ENCODE measurements at regions not wholly inside any gene's neighbourhood (a gene's known extent, or its start where the extent isn't known, plus 50 kb on each side); places are given as distances from the start of the nearest gene placed in this dataset.
"Not testable (repeated sequence)": the region's sequence is repeated elsewhere in the genome, so short reads cannot be mapped to it uniquely, and the experiment has no call there.

- H3K27me3 Mint-ChIP-seq = no peaks in the 10 kb centered on the region
- H3K27ac Mint-ChIP-seq = no peak overlapping the region
- H3K4me3 Mint-ChIP-seq = no peak overlapping the region
- no peaks in the 10 kb centered on the region for H3K4me1 Mint-ChIP-seq (ENCODE audit: low read depth)
- intact Hi-C loops (cut with micrococcal nuclease) = no loop called here
- peaks cover 27% of the 10 kb centered on the region for H3K9me3 Mint-ChIP-seq
- no peaks in the 10 kb centered on the region for H3K36me3 Mint-ChIP-seq (ENCODE audit: low read depth)
These were observed 430.5 kb upstream of the RORB start for GRCh38 chr9:74066605-74067004.

DNA sequence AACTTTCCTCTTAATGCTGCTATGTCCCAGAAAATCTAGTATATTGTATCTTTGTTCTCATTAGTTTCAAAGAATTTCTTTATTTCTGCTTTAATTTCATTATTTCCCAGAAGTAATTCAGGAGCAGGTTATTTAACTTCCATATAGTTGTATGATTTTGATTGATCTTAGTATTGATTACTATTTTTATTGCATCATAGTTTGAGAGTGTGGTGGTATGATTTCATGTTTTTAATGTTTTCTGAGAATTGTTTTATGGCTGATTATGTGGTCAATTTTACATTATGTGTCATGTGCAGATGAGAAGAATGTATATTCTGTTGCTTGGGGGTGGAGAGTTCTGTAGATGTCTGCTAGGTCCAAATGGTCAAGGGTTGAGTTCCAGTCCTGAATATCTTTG, 425.6 kb upstream of the RORB start:
- intact Hi-C loops (cut with micrococcal nuclease) = no loop called here
- Mint-ChIP-seq H3K9me3 (peaks cover 32% of the 10 kb centered on the region), H3K4me3 (no peak overlapping the region), H3K27me3 (no peaks in the 10 kb centered on the region), H3K27ac (no peak overlapping the region), H3K4me1 (ENCODE audit: low read depth) (no peaks in the 10 kb centered on the region), H3K36me3 (ENCODE audit: low read depth) (no peaks in the 10 kb centered on the region)

- no peak overlapping the region for H3K4me3 Mint-ChIP-seq
- no peaks in the 10 kb centered on the region for H3K27me3 Mint-ChIP-seq
- no peaks in the 10 kb centered on the region for H3K4me1 Mint-ChIP-seq (ENCODE audit: low read depth)
- H3K9me3 Mint-ChIP-seq = peaks cover 56% of the 10 kb centered on the region
- H3K36me3 Mint-ChIP-seq (ENCODE audit: low read depth) = no peaks in the 10 kb centered on the region
- H3K27ac Mint-ChIP-seq = no peak overlapping the region
- intact Hi-C loops (cut with micrococcal nuclease) = no loop called here
These were observed 423.2 kb upstream of the RORB start for GRCh38 chr9:74073897-74074296.

GRCh38 chr9:74078647-74079046, 418.5 kb upstream of the RORB start:
- no peak overlapping the region for H3K27ac Mint-ChIP-seq
- no peak overlapping the region for H3K4me3 Mint-ChIP-seq
- no peaks in the 10 kb centered on the region for H3K27me3 Mint-ChIP-seq
- H3K9me3 Mint-ChIP-seq = peaks cover 36% of the 10 kb centered on the region
- no peaks in the 10 kb centered on the region for H3K36me3 Mint-ChIP-seq (ENCODE audit: low read depth)
- no peaks in the 10 kb centered on the region for H3K4me1 Mint-ChIP-seq (ENCODE audit: low read depth)
- intact Hi-C loops (cut with micrococcal nuclease) = no loop called here

DNA sequence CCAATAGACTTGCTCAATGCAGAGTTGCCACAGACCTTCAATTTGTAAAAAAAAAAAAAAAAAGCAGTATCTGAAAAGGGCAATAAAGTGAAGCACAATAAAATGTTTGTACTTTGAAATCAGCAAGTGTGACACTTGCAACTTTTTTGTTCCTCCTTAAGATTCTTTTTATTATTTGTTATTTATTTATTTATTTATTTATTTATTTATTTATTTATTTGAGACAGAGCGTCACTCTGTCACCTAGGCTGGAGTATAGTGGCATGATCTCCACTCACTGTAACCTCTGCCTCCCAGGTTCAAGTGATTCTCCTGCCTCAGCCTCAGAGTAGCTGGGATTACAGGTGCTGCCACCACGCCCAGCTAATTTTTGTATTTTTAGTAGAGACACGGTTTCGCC, 416.5 kb upstream of the RORB start:
- H3K4me3 Mint-ChIP-seq; H3K27me3 Mint-ChIP-seq; H3K4me1 Mint-ChIP-seq (ENCODE audit: low read depth); H3K36me3 Mint-ChIP-seq (ENCODE audit: low read depth); H3K27ac Mint-ChIP-seq; intact Hi-C loops (cut with micrococcal nuclease): not testable (repeated sequence)
- H3K9me3 Mint-ChIP-seq = peaks cover 32% of the 10 kb centered on the region

- no peaks in the 10 kb centered on the region for H3K36me3 Mint-ChIP-seq (ENCODE audit: low read depth)
- peaks cover 39% of the 10 kb centered on the region for H3K9me3 Mint-ChIP-seq
- no peak overlapping the region for H3K27ac Mint-ChIP-seq
- no peaks in the 10 kb centered on the region for H3K4me1 Mint-ChIP-seq (ENCODE audit: low read depth)
- no peaks in the 10 kb centered on the region for H3K27me3 Mint-ChIP-seq
- intact Hi-C loops (cut with micrococcal nuclease) = no loop called here
- no peak overlapping the region for H3K4me3 Mint-ChIP-seq
These were observed 413.3 kb upstream of the RORB start for GRCh38 chr9:74083681-74084433.

DNA sequence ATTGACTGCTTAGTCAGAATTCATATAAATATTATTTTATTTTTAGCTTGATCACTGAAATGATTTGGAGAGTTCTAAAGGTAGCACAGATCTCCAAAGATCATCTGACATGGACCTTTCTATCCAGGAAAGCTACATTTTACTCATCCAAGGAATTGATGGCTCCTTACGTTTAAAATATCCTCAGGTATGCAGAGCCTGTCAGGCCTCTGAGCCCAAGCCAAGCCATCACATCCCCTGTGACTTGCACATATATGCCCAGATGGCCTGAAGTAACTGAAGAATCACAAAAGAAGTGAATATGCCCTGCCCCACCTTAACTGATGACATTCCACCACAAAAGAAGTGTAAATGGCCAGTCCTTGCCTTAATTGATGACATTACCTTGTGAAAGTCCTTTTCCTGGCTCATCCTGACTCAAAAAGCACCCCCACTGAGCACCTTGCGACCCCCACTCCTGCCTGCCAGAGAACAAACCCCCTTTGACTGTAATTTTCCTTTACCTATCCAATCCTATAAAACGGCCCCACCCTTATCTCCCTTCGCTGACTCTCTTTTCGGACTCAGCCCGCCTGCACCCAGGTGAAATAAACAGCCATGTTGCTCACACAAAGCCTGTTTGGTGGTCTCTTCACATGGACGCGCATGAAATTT, 411.6 kb upstream of the RORB start:
- H3K4me1 Mint-ChIP-seq (ENCODE audit: low read depth); H3K36me3 Mint-ChIP-seq (ENCODE audit: low read depth); H3K27ac Mint-ChIP-seq; H3K4me3 Mint-ChIP-seq; intact Hi-C loops (cut with micrococcal nuclease); H3K27me3 Mint-ChIP-seq: not testable (repeated sequence)
- H3K9me3 Mint-ChIP-seq = peaks cover 52% of the 10 kb centered on the region

DNA sequence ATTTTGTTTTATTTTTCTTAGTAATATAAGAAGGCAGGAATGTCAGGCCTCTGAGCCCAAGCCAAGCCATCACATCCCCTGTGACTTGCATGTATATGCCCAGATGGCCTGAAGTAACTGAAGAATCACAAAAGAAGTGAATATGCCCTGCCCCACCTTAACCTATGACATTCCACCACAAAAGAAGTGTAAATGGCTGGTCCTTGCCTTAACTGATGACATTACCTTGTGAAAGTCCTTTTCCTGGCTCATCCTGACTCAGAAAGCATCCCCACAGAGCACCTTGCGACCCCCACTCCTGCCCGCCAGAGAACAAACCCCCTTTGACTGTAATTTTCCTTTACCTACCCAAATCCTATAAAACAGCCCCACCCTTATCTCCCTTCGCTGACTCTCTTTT, 406.2 kb upstream of the RORB start:
- H3K27me3 Mint-ChIP-seq; H3K36me3 Mint-ChIP-seq (ENCODE audit: low read depth); intact Hi-C loops (cut with micrococcal nuclease); H3K27ac Mint-ChIP-seq; H3K4me3 Mint-ChIP-seq; H3K4me1 Mint-ChIP-seq (ENCODE audit: low read depth): not testable (repeated sequence)
- H3K9me3 Mint-ChIP-seq = peaks cover 57% of the 10 kb centered on the region

- Mint-ChIP-seq H3K9me3 (peaks cover 42% of the 10 kb centered on the region), H3K27me3 (no peaks in the 10 kb centered on the region), H3K4me3 (no peak overlapping the region), H3K27ac (no peak overlapping the region), H3K4me1 (ENCODE audit: low read depth) (no peaks in the 10 kb centered on the region), H3K36me3 (ENCODE audit: low read depth) (no peaks in the 10 kb centered on the region)
- intact Hi-C loops (cut with micrococcal nuclease) = no loop called here
These were observed 404.7 kb upstream of the RORB start for GRCh38 chr9:74092491-74092834.

GRCh38 chr9:74094037-74094436, 403.1 kb upstream of the RORB start:
- H3K4me3 Mint-ChIP-seq; H3K36me3 Mint-ChIP-seq (ENCODE audit: low read depth); H3K27ac Mint-ChIP-seq; H3K4me1 Mint-ChIP-seq (ENCODE audit: low read depth); intact Hi-C loops (cut with micrococcal nuclease); H3K27me3 Mint-ChIP-seq: not testable (repeated sequence)
- H3K9me3 Mint-ChIP-seq = peaks cover 26% of the 10 kb centered on the region

DNA sequence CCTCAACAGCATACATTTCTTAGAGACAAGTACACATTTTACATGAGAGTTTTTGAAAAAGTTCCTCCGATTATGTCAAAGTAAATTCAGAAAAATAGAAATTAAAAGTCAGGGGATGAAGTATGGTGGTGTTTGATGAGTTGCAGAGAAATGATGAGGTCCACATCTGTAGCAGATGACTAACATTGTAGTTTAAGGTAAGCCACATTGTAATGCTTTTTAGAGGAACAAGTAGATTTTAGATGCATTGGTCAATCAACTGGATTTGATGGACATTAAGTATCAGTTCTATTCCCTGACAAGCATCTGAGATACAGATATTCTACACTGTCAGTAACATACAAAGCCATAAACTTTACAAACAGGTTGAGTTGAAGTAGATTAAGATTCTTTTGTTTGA, 402.4 kb upstream of the RORB start:
- Mint-ChIP-seq H3K9me3 (peaks cover 22% of the 10 kb centered on the region), H3K27ac (no peak overlapping the region), H3K4me1 (ENCODE audit: low read depth) (no peaks in the 10 kb centered on the region), H3K27me3 (no peaks in the 10 kb centered on the region), H3K36me3 (ENCODE audit: low read depth) (no peaks in the 10 kb centered on the region), H3K4me3 (no peak overlapping the region)
- intact Hi-C loops (cut with micrococcal nuclease) = no loop called here

DNA sequence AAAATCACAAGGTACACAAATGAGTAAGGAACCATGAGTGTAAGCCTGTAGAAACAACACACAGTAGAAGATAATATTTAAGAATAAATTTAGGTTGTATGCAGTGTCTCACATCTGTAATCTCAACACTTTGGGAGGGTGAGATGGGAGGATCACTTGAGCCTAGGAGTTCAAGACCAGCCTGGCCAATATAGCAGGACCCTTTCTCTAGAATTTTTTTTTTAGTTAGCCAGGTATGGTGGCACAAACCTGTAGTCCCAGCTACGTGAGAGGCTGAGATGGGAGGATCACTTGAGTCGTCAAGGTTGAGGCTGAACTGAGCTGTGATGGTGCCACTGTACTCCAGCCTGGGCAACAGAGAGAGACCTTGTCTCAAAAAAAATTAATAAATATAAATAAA, 401.2 kb upstream of the RORB start:
- Mint-ChIP-seq H3K4me3 (no peak overlapping the region), H3K36me3 (ENCODE audit: low read depth) (no peaks in the 10 kb centered on the region), H3K27ac (no peak overlapping the region), H3K4me1 (ENCODE audit: low read depth) (no peaks in the 10 kb centered on the region), H3K9me3 (peaks cover 13% of the 10 kb centered on the region), H3K27me3 (no peaks in the 10 kb centered on the region)
- intact Hi-C loops (cut with micrococcal nuclease) = no loop called here

- no peak overlapping the region for H3K27ac Mint-ChIP-seq
- intact Hi-C loops (cut with micrococcal nuclease) = no loop called here
- no peaks in the 10 kb centered on the region for H3K27me3 Mint-ChIP-seq
- H3K36me3 Mint-ChIP-seq (ENCODE audit: low read depth) = no peaks in the 10 kb centered on the region
- peaks cover 8% of the 10 kb centered on the region for H3K9me3 Mint-ChIP-seq
- no peaks in the 10 kb centered on the region for H3K4me1 Mint-ChIP-seq (ENCODE audit: low read depth)
- no peak overlapping the region for H3K4me3 Mint-ChIP-seq
These were observed 400.7 kb upstream of the RORB start for GRCh38 chr9:74096420-74096819.

- Mint-ChIP-seq H3K9me3 (peaks cover 5% of the 10 kb centered on the region), H3K4me3 (no peak overlapping the region), H3K36me3 (ENCODE audit: low read depth) (no peaks in the 10 kb centered on the region), H3K4me1 (ENCODE audit: low read depth) (no peaks in the 10 kb centered on the region), H3K27ac (no peak overlapping the region), H3K27me3 (no peaks in the 10 kb centered on the region)
- intact Hi-C loops (cut with micrococcal nuclease) = no loop called here
These were observed 397.1 kb upstream of the RORB start for GRCh38 chr9:74100042-74100441.

GRCh38 chr9:74102148-74102547, 395.0 kb upstream of the RORB start:
- H3K9me3 Mint-ChIP-seq; H3K4me3 Mint-ChIP-seq; H3K36me3 Mint-ChIP-seq (ENCODE audit: low read depth); H3K27me3 Mint-ChIP-seq; H3K27ac Mint-ChIP-seq; intact Hi-C loops (cut with micrococcal nuclease); H3K4me1 Mint-ChIP-seq (ENCODE audit: low read depth): not testable (repeated sequence)
